ENCODE measurements at regions not wholly inside any gene's neighbourhood (a gene's known extent, or its start where the extent isn't known, plus 50 kb on each side); places are given as distances from the start of the nearest gene placed in this dataset.

DNA sequence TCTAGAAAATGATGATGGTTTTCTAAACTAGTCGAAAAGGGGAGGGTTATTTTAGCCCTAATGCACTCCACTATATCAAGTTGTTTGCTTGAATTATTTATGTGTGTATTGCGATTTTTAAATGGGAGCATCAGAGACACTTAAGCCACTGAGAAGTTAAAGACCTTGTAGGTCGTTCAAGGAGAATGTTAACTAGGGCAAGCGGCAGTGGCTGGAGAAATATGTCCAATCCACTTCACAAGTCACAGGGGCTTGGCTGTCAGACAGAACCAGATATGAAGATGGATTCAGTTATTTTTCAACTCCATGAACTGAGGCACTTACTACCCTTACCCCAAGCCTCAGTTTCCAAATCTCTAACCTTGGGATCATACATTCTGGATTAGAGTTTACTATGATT, 702.0 kb downstream of the CDH11 start:
- DNase-seq = no peak
- WGBS, 2 donors = 90 to 93% methylated on average over 4 of the region's 4 CpGs
- no peak overlapping the region for H3K4me3 ChIP-seq
- intact Hi-C loops (cut with DNase I) = no loop called here
- TF ChIP-seq EP300 (IDR thresholded peaks at IDR 0.05) (no peak), POLR2AphosphoS5 (IDR thresholded peaks at IDR 0.05) (no peak), POLR2A (IDR thresholded peaks at IDR 0.05) (no peak)
- TF ChIP-seq, protein P1, sequence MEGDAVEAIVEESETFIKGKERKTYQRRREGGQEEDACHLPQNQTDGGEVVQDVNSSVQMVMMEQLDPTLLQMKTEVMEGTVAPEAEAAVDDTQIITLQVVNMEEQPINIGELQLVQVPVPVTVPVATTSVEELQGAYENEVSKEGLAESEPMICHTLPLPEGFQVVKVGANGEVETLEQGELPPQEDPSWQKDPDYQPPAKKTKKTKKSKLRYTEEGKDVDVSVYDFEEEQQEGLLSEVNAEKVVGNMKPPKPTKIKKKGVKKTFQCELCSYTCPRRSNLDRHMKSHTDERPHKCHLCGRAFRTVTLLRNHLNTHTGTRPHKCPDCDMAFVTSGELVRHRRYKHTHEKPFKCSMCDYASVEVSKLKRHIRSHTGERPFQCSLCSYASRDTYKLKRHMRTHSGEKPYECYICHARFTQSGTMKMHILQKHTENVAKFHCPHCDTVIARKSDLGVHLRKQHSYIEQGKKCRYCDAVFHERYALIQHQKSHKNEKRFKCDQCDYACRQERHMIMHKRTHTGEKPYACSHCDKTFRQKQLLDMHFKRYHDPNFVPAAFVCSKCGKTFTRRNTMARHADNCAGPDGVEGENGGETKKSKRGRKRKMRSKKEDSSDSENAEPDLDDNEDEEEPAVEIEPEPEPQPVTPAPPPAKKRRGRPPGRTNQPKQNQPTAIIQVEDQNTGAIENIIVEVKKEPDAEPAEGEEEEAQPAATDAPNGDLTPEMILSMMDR (IDR thresholded peaks at IDR 0.05) = no peak
- H3K27ac ChIP-seq = no peak overlapping the region
- H3K4me1 ChIP-seq = peaks cover 0 to 10% (median 4%) of the 10 kb centered on the region in 4 donors
- H3K27me3 ChIP-seq = no peaks in the 10 kb centered on the region
- no peaks in the 10 kb centered on the region for H3K36me3 ChIP-seq
- H3K9me3 ChIP-seq = no peaks in the 10 kb centered on the region

DNA sequence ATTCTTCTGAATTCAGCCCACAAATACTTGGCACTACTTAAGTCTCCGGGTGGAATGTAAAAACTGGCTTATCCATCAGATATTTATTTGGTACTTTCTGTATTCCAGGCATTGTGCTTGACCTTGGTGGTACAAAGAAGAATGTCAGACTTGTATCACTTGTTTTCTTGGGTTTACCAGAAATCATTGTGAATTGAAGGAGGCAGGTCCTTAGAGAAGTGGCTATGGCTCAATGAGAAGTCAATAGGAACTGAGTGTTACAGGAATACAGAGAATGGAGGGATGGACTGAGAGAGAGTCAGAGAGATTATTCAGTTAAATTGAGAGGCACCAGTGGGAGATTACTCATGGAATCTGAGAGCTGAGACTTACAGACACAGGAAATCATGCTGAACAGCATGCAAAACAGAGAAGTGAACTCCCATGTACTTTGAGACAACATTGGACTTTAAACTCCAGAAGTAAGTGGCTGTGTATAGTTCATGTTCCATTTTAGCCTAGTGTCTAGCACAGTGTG, 704.1 kb downstream of the CDH11 start:
- no peaks in the 10 kb centered on the region for H3K36me3 ChIP-seq
- no peak for DNase-seq
- H3K4me3 ChIP-seq = no peak overlapping the region
- 62 to 74% methylated on average over 1 of the region's 1 CpG for WGBS, 2 donors
- H3K27ac ChIP-seq = peak overlapping the region in 1 of 4 donors; percentile 1
- H3K9me3 ChIP-seq = peaks cover 0 to 2% (median 0%) of the 10 kb centered on the region in 4 donors
- TF ChIP-seq, protein P1 (IDR thresholded peaks at IDR 0.05) = no peak
- H3K27me3 ChIP-seq = no peaks in the 10 kb centered on the region
- intact Hi-C loops (cut with DNase I) = no loop called here
- peaks cover 0 to 10% (median 4%) of the 10 kb centered on the region in 4 donors for H3K4me1 ChIP-seq

DNA sequence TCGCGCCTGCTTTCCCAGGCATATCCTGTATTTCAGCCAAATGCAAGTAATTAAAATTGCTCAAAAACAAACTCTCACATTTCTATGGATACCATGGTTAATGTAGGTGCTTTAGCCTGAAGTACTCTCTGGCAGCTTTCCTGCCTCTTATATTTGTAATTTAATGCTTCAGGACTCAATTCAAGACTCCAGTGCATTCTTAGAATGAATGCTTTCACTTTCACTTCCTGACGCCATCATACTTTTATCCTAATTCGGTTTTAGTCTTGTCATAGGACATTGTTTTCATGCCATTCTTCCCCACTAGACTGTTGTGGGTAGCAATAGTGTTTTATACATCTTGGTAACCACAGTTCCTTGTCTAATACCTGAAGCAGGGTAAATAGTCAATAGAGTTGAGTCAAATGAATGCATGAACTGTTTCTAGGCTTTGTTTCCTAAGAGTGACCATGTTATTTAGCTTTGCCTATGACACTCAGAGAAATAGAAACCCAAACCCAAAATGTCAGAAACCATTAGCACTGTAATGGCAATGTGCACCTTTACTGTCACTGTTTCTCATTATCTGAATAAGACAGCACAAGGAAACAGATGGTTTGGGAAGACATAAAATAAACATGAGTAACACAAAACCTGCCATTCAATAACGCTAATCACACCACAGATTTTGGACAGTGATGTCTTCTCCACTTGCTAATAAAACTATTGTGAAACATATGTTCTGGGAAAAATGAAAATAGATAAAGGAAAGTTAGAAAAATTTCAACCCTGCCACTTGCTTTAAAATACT, 705.5 kb downstream of the CDH11 start:
- Histone ChIP-seq H3K4me3 (peak overlapping the region in 3 of 4 donors; percentile 23 to 28 (median 28)), H3K27me3 (no peaks in the 10 kb centered on the region), H3K27ac (peak overlapping the region in 3 of 4 donors; percentile 27 to 42 (median 33)), H3K9me3 (peaks cover 0 to 2% (median 0%) of the 10 kb centered on the region in 4 donors), H3K4me1 (peaks cover 0 to 10% (median 4%) of the 10 kb centered on the region in 4 donors), H3K36me3 (no peaks in the 10 kb centered on the region)
- TF ChIP-seq, protein P1 (IDR thresholded peaks at IDR 0.05) = no peak
- TF ChIP-seq EP300 (IDR thresholded peaks at IDR 0.05) = no peak
- TF ChIP-seq POLR2AphosphoS5 (IDR thresholded peaks at IDR 0.05) = no peak
- no peak for TF ChIP-seq POLR2A (IDR thresholded peaks at IDR 0.05)
- DNase-seq = no peak
- WGBS, 2 donors = 59 to 68% methylated on average over 5 of the region's 5 CpGs
- intact Hi-C loops (cut with DNase I) = no loop called here

DNA sequence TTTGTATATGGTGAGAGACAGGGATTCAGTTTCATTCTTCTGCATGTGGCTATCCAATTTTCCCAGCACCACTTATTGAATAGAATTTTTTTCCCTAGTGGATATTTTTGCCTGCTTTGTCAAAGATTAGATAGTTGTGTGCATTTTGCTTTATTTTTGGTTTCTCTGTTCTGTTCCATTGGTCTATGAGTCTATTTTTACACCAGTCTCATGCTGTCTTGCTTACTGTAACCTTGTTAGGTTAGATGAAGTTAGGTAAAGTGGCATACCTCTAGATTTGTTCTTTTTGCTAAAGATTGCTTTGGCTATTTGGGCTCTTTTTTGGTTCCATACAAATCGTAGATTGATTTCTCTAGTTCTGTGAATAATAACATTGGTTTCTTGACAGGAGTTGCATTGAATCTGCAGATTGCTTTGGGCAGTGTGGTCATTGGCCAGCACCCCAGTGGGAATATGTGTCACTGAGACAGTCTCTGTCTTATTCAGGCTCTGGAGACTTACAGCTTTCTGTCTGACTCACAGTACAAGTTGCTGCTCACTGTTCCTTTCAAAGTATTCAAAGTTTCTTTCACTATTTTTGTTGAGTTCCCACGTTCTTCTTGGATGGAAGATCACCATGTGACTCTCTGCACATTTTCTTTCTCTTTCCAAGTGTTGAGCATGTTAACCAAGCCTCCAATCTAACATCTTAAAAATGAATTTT, 709.1 kb downstream of the CDH11 start:
- Histone ChIP-seq H3K27me3 (no peaks in the 10 kb centered on the region), H3K4me3 (no peak overlapping the region), H3K27ac (no peak overlapping the region), H3K9me3 (peaks cover 0 to 2% (median 0%) of the 10 kb centered on the region in 4 donors), H3K36me3 (no peaks in the 10 kb centered on the region), H3K4me1 (peaks cover 0 to 18% (median 5%) of the 10 kb centered on the region in 4 donors)
- DNase-seq = no peak
- intact Hi-C loops (cut with DNase I) = no loop called here
- TF ChIP-seq EP300 (IDR thresholded peaks at IDR 0.05) (no peak), POLR2A (IDR thresholded peaks at IDR 0.05) (no peak), POLR2AphosphoS5 (IDR thresholded peaks at IDR 0.05) (no peak)
- TF ChIP-seq, protein P1 (IDR thresholded peaks at IDR 0.05) = no peak
- 54 to 83% methylated on average over 2 of the region's 2 CpGs for WGBS, 2 donors
